ENCODE measurements at regions not wholly inside any gene's neighbourhood (a gene's known extent, or its start where the extent isn't known, plus 50 kb on each side); places are given as distances from the start of the nearest gene placed in this dataset.

- no peaks in the 10 kb centered on the region for H3K9me3 ChIP-seq
- no peaks in the 10 kb centered on the region for H3K27me3 ChIP-seq
- intact Hi-C loops (cut with DNase I) = no loop called here
- H3K36me3 ChIP-seq = no peaks in the 10 kb centered on the region
- WGBS, 3 donors = 80 to 87% (median 84%) methylated on average over 6 of the region's 6 CpGs
- H3K27ac ChIP-seq = no peak overlapping the region
- H3K4me1 ChIP-seq (ENCODE audit: insufficient read depth) = no peaks in the 10 kb centered on the region
- DNase-seq = no peak
- no peak overlapping the region for H3K4me3 ChIP-seq
- TF ChIP-seq EP300 (IDR thresholded peaks at IDR 0.05) (no peak), CTCF (IDR thresholded peaks at IDR 0.05) (no peak), POLR2A (IDR thresholded peaks at IDR 0.05) (no peak)
Measured at GRCh38 chr15:47929138-47929803, 191.5 kb upstream of the SLC24A5 start.

GRCh38 chr15:47932261-47932660 lies 188.5 kb upstream of the SLC24A5 start:
- 76 to 88% (median 82%) methylated on average over 3 of the region's 3 CpGs for WGBS, 3 donors
- Histone ChIP-seq H3K27me3 (no peaks in the 10 kb centered on the region), H3K4me1 (ENCODE audit: insufficient read depth) (no peaks in the 10 kb centered on the region), H3K27ac (no peak overlapping the region), H3K9me3 (no peaks in the 10 kb centered on the region), H3K4me3 (no peak overlapping the region), H3K36me3 (no peaks in the 10 kb centered on the region)
- intact Hi-C loops (cut with DNase I) = no loop called here
- TF ChIP-seq EP300 (IDR thresholded peaks at IDR 0.05) (no peak), CTCF (IDR thresholded peaks at IDR 0.05) (no peak), POLR2A (IDR thresholded peaks at IDR 0.05) (no peak)
- no peak for DNase-seq

GRCh38 chr15:47932951-47933641 lies 187.7 kb upstream of the SLC24A5 start:
- WGBS, 3 donors = 60 to 68% (median 64%) methylated on average over 6 of the region's 6 CpGs
- intact Hi-C loops (cut with DNase I) = no loop called here
- Histone ChIP-seq H3K27me3 (no peaks in the 10 kb centered on the region), H3K4me3 (no peak overlapping the region), H3K4me1 (ENCODE audit: insufficient read depth) (no peaks in the 10 kb centered on the region), H3K36me3 (no peaks in the 10 kb centered on the region), H3K9me3 (no peaks in the 10 kb centered on the region), H3K27ac (no peak overlapping the region)
- DNase-seq = no peak
- TF ChIP-seq CTCF (IDR thresholded peaks at IDR 0.05) (no peak), EP300 (IDR thresholded peaks at IDR 0.05) (no peak), POLR2A (IDR thresholded peaks at IDR 0.05) (no peak)

- WGBS, 3 donors = 90 to 95% (median 94%) methylated on average over 3 of the region's 3 CpGs
- intact Hi-C loops (cut with DNase I) = no loop called here
- TF ChIP-seq POLR2A (IDR thresholded peaks at IDR 0.05) (no peak), CTCF (IDR thresholded peaks at IDR 0.05) (no peak), EP300 (IDR thresholded peaks at IDR 0.05) (no peak)
- H3K9me3 ChIP-seq = no peaks in the 10 kb centered on the region
- no peak overlapping the region for H3K27ac ChIP-seq
- H3K4me3 ChIP-seq = no peak overlapping the region
- no peaks in the 10 kb centered on the region for H3K36me3 ChIP-seq
- no peaks in the 10 kb centered on the region for H3K27me3 ChIP-seq
- H3K4me1 ChIP-seq (ENCODE audit: insufficient read depth) = no peaks in the 10 kb centered on the region
- DNase-seq = no peak
Measured at GRCh38 chr15:47933865-47934264, 186.9 kb upstream of the SLC24A5 start.

Measured in ovary (tissue), 7 donors.